Superior temporal gyrus (tissue), 1 donor: ENCODE measurements at regions not wholly inside any gene's neighbourhood (a gene's known extent, or its start where the extent isn't known, plus 50 kb on each side); places are given as distances from the start of the nearest gene placed in this dataset.
A peak's percentile ranks its signal among the peaks of the same experiment; 100 is the strongest.

ENCODE experiments used
- DNase-seq: peaks from one replicate; pipeline ENCODE4 v3.0.0-alpha.2; 2016; ENCODE audit errors: extremely low spot score

DNA sequence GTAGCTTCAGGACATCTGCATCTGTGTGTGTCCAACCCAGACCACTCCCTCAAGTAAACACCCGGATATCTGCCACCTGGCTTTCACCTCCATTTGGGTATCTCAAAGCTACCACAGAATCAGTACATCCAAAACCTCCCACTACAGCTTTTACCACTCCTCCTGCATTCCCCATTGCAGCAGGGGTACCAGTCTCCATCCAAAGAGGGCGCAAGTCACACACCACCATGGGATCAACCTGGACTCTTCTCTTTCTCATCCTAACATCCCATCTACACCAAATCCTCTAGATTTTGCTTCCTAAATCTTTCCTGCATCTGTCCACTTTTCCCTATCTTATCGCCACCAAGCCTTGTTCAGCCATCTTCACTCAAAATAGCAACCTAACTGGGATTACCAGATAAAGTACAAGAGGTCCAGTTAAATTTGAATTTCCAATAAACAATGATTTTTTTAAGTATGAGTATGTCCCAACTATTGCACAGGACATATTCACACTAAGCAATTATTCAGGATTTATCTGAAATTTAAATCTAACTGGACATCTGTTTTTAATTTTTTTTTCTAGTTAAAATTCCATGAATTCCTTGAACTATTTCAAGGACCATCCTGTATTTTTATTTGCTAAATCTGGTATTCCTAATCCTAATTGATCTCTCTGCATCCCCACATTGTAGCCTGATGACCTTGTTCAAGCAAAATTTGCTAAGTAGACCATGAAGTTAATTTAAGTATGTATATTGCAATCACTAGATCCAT, 164.3 kb upstream of the MLN start:
- no peak for DNase-seq

DNA sequence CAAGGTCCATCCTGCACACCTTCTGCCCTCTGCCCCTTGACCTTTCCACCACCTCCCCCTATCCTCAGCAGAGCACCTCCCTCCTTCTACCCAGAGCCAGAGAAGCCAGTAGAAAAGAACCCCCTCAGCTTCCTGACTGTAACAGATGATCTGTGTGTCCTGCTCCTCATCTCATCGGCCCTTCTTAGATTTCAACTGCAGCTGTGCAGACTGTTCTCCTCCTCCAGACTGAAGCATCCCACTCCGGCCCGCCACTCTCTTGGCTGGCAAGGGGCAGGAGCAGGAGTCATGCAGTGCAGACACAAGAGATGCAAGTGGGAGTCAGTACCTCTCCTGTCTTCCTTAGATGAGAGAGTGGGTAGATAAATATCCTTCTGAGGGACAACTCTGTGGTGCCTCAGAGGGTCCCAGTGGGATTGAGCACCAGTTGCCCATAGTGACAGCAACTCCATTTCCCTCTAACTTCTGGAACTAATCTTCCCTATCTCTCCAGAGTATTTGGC, 163.5 kb upstream of the MLN start:
- no peak for DNase-seq

DNA sequence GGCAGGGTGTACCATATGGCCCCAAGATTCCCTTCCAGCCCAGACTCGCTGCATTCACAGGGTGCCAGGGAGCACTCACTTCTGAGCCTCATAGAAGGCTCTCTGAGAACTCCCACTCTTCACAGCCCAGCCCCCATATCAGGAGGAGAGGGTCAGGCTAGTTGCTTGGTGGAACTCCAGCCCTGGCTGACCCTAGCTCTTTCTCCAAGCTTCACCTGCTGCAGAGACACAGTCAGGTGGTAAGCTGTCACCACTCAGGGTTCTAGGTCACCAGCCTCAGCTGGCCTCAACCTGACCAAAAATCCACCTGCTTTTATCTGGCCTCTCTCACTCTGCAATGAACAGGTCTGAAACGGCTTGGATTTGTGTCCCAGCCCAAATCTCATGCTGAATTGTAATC, 162.7 kb upstream of the MLN start:
- no peak for DNase-seq

DNA sequence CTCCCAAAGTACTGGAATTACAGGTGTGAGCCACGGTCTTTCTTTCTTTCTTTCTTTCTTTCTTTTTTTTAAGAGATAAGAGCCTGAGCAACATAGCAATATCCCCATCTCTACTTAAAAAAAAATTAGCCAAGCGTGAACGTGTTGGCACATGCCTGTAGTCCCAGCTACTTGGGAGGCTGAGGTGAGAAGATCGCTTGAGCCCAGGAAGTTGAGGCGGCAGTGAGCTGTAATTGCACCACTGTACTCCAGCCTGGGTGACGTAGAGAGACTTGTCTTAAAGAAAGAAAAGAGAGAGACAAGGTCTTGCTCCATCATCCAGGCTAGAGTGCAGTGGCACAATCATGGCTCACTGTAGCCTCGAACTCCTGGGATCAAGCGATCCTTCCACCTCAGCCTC, 162.0 kb upstream of the MLN start:
- no peak for DNase-seq

DNA sequence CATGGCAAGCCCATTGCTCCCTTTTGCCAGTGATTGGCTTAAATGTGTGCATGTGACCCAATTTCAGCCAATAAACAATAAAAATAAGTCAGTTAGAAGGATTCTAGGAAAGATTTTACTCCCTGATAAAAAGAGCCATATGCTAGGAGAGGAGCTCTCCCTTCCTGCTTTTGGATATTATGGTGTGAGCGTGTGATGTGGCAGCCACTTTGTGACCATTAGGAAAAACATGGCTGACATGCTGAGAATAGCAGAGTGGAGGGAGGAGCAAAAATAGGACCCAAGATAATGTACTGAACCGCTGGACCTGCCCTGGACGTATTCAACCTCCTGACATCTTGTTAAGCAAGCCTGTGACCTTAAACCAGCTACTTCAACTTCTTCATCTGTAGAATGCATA, 160.6 kb upstream of the MLN start:
- no peak for DNase-seq

DNA sequence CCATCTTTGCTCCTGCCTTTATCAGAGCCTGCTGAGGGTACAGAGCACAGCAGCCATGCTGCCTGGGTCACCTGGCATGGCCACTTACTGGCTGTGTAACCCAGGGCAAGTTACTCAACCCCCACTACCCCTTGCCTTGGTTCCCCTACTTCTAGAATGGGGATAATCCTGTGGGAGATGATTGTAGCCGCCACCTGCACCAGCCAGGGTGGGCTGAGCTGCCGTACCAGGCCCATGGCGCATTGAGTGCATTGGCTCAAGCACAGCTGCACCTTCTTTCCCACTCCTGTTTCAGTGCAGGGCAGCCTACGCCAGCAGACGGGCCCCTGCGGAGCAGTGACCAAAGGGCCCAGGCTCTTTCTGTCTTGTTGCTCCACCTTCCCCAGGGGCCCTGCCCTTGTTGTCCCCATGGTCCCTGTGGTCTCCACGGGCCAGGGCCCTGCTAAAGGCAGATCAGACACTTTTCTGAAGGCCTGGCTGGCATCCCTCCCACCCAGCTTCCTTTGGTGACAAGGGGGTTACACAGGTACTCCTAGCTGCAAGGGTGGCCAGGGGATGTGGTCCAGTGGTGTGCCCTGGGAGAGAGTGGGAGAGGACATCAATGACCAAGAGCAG, 159.4 kb upstream of the MLN start:
- no peak for DNase-seq

DNA sequence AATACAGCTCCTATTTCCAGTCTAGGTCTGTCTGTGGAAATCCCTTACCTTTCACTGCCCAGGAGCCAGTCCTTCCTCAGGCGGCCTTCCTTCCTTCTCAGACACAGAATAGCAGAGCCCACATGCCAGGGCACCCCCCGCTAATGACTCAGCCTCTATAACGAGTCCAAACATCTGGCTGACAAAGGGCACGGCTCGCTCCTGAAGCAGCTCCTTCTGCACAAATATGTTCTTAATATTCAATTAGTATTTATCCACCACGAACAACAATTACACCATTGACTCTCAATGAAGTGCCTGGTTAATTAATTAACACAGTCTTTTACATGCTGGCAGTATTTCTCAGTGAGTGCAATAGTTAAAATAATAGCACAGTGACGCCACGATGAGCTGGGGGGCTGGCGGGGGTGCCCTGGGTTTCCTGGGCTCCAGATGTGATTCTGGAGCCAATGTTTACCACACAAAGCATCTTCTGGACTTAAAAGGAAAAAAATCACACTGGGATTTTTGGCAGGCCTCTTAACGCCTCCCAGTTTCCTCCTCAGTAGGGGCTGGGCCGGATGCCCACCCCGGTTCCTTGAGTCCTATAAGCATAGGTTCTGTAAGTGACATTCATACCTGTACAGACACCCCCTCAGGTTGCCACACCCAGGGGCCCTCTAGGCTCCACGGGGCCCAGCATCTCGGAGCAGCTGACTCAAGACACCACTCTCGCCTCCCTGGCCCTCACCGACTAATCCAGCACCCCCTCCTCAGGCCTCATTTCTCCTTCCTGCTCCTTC, 158.6 kb upstream of the MLN start:
- DNase-seq: no peak

DNA sequence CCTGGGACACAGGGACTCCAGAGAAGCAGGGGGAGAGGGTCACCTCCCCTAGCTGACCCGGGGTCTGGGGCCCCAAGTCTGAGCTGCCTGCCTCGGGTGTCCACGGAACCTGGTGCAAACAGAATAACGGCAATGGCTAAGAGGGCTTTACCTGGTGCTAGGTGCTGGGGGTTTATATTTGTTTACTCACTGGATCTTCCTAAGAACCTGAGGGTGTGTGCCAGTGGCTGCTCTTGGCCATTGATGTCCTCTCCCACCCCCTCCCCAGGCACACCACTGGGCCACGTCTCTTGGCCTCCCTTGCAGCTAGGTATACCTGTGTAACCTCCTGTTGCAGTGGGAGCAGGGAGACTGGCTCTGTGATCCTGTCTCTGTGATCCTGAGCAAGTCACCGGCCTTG, 157.9 kb upstream of the MLN start:
- no peak for DNase-seq

DNA sequence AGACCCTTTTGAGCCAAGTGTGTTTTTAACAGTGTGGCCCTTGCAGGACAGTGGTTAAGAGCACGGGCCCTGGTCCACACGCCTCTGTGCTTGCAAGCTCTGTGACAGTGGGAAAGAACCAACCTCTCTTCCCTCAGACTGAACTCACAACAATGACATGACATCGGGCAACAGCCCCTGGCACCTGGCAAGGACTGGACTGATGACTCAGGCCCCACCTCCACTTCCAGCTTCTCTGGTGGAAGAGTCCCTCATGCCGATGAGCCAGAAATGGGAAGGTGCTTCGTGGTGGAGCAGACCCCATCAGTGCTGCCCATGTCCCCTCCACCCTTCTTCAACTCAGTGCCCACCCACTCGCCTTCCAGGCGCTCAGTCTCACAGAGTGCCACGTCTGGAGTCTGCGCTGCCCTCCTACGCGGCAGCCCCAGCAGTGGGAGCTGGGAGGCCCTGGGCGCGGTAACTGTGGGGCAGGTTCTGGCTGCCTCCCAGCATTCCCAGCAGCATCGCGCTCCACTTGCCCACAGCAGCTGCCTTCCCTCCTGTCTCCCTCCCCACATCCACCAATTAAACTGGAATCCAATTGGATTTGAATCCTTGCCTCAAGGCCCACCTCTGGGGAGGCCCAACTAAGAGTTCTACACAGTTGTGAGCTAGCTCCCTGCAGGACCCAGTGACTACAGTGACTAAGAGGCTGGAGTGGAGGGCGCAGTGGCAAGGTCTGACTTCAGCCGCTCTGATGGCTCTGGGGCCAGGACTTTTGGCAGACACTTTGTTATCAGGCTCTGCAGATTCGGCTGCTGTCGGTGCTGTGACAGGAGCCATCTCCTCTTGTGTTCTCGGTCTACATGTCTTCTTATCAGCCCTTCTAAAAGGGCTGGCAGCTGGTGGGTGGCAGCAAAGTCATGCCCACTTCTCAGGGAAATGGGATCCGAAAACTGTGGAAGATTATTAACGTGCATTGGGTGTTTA, 156.8 kb upstream of the MLN start:
- peak; percentile 10 for DNase-seq

DNA sequence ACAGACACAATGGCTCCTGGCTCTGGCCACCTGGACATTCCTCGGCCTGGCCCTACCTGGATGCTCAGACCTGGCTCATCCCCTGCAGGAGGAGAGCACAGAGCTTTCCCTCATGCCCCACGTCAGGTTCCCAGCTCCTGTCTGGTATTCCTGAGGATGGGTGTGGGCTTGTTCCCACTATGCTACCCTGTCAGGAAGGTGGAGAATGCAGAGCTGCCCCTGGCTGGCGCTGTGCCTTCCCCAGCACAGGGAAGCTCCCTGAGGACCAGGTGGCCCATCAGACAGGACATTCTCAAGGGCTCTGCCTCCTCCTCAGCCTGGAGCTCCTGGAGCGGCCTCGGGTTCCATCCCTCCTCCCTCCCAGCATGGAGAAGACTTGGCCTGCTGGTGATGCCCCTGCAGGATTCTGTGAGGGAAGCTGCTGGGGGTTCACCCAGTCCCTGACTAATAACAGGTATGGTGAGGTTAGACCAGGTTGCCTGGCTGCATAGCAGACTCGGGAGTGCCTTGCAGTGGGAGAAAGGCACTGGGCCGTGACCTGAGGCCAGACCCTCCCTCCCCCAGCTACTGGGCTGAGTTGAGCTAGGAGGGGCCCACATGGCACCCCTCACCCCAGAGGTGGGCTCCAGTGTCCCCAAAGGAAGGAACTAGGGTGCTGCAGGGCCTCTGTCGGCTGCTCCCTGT, 156.0 kb upstream of the MLN start:
- no peak for DNase-seq

DNA sequence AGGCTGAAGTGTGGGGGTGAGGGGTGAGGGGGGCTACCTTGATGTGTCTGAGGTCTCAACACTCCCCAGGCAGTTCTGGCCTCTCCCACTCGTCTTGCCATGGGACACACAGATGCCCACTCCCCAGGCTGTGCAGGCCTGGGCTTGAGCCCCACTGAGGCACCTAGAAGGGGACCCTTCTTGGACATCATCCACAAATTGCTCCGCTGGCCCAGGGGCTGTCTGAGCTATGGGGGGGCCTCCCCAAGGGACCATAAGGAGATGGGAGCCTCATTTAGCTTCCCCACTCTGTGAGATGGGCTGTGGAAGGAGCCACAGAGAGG, 155.5 kb upstream of the MLN start:
- no peak for DNase-seq

DNA sequence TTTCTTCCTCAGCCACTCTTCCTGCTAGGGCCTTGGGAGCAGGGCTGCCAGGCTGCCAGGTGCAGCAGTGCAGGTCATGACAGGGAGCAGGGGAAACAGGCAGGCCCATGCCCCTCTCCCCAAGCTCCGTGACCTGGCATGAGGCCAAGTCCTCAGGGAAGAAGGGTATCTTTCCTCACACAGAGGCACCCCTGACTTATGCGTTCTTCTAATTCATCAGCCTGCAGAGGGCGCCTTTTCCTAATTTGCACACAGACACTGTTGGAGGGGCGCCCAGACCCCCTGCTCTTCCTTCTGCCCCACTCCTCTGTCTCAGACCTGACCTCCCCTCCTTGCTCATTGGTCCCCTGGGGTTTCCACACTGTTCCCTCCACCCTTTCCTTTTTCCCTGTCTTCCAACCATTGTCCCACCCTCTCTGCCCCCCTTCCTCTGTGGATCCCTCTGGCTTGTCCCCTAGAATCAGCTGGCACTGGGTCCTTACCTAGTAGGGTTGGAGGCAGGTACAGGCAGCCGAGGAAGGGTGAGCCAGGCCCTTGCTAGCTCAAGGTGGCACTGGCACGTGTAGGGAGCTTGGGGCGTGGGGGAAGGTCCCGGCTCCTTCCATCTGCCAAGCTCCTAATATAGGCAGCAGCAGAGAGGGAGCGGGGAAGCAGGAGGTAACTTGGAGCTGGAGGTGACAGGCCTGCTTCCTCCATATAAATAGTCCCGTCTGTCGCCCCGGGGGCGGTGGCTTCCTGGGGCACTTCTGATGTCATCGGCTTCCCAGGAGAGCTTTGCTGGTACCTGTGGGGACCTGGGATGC, 154.9 kb upstream of the MLN start:
- no peak for DNase-seq

DNA sequence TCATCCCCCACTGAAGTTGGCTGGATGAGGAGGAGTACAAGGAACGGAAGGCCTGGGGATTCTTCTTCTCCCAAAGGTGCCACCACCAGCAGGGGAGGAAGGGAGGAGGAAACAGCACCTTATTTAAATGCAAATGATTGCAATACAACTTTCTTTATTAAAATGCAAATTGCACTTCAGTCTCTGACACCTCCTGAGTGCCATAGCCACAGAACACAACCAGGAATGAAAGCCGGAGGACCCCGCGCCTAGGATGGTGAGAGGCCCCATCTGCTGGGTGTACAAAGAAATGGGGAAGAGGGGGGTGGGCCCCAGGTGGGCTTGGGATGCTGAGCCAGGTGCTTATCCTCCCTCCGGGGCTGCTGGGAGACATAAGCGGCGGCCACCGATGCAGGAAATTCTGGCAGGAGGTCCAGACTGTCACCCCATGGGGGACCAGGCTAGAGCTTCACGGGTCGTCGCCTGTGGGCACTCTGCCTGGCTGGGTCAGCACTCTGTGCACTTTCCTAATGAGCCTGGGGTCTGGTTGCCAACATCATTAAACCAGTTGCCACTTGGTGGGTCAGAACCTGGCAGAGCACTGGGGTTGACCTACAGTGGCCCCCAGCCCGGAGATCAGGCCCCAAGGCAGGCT, 154.2 kb upstream of the MLN start:
- DNase-seq: no peak

DNA sequence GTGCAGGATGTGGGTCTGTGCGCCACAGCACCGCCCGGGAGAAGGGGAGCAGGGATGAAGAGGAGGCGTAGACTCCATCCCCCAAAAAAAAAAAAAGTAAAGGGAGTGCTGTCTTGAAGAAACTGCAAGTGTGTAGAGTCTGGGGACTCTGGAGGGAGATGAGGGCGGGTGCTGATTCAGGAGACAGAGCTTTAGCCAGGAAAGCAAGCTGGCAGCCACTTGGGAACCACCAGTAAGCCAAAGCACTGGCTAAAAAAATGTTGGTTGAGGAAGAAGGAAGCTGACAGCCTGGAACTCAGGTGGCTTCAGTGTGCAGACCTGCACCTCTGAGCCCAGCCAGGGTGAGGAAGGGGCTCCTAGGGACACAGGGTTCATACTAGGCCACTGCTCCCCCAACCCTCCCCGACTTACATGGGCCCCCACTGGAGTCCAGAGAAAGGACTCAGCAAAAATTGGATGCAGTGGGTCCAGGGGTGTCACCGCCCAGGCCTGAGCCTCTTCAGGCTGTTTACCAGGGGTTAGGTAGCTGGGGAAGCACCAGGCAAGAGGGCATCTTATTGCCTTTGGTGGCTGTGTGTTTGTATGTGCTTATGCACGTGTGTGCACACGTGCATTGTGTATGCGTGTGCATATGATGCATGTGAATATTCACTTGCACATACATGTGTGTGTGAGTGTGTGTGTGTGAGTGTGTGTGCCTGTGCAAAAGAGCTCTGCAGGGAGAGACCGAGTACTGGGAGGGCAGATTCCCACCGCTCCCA, 153.5 kb upstream of the MLN start:
- DNase-seq: no peak

DNA sequence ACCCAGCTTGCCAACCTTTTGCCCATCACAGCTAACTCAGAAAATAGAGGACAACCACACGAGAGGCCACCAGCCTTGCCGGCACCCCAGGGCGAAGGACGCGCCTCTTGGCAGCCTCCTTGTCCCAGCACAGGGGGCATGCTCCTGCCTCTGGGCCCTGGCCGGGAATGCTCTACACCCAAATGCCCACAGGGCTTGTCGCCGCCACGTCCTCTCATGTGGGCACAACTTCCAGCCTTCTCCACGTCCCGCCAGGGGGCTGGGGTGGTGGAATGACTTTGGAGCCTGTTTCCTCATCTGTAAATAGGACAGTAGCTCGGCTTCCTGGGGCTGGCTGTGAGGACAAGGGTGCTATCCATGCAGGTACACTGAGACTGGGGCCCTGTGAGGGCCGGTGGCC, 152.4 kb upstream of the MLN start:
- DNase-seq: no peak

DNA sequence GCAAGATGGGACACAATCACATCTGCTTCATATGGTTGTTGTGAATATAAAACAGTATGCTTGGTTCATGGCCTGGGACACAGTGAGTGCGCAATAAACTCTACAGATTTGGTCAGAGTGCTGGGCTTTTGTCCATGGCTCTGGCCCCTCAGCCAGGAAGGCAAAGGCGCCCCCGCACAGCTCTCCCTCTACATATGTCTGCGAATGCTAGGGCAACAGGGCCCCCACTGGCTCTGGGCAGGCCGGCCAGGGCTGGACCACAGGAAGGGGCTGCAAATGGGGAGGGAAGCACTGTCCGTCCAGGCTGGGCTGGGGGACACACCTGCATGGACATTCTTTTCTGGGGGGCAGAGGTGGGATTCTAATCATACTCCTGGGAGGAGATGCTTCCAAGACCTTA, 151.8 kb upstream of the MLN start:
- no peak for DNase-seq

DNA sequence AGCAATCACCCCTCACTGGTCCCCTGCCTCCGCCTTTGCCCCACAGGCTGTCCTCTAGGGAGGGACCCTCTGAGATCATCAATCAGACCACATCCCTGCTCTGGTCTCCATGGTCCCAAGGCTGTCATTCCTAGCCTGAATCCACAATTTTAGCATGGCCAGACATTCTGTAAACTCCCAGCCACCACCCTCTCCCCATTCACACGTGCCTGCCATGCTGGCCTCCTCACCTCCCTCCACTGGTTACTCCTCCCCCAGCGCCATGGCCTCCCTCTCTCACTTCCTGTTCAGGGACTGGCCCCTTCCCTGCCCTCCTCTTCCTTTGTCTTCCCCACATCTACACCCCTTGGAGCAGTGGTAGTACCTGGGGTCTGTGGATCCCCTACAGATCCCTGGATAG, 150.7 kb upstream of the MLN start:
- DNase-seq: no peak

DNA sequence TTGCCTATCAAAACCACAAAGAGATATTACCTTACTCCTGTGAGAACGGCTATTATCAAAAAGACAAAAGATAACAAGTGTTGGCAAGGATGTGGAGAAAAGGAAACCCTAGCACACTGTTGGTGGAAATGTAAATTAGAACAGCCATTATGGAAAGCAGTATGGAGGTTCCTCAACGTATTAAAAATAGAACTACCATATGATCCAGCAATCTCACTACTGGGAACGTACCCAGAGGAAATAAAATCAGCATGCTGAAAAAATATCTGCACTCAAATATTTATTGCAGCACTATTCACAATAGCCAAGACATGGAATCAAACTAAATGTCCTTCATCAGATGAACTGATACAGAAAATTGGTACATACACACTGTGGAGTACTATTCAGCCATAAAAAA, 149.4 kb upstream of the MLN start:
- no peak for DNase-seq

DNA sequence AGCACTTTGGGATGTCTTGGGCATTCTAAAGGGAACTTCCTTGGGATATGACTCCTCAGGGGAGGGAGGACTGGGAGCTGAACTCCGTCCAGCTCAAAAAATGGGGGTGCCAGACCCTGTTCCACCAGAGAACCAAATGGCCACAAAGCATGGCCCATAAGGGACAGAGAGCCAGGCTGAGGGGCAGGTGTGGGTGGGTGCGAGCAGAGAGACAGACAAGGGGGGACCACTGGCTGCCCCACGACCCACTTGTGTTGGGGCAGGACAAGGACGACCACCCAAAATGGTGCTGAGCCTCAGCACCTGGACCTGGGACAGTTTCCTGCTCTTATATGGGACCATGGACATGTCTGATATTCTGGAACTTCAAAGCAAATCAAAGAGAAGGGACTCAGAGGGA, 148.2 kb upstream of the MLN start:
- no peak for DNase-seq
